B cell (primary cell): ENCODE measurements at regions not wholly inside any gene's neighbourhood (a gene's known extent, or its start where the extent isn't known, plus 50 kb on each side); places are given as distances from the start of the nearest gene placed in this dataset.

Experiments used
- ATAC-seq: fragments of 200-7000 bp; cut with Tn5 transposase; one replicate; pipeline ENCODE4 v1.10.0; 2021; ENCODE audit warnings: low read depth, mild to moderate bottlenecking, moderate number of reproducible peaks, moderate library complexity
- CTCF ChIA-PET: fragments of 350-600 bp; sonication (Branson Sonifier 250); formaldehyde crosslinking; loops from one replicate; lab custom pipeline; 2021; ENCODE audit warnings: antibody characterized with exemption, inconsistent platforms; lab: Charles Lee
- POLR2A ChIA-PET: fragments of 350-600 bp; sonication (Branson Sonifier 250); formaldehyde crosslinking; loops from one replicate; lab custom pipeline; 2021; ENCODE audit warnings: antibody characterized with exemption; lab: Charles Lee
- DNase-seq: peaks from one replicate; pipeline ENCODE4 v3.0.0; 2013
- H2AFZ ChIP-seq: 2 replicates; pipeline ENCODE4 v1.6.1; 2012; ENCODE audit warnings: mild to moderate bottlenecking, low read depth, low read length; ENCODE audit not compliant: insufficient read depth, poor library complexity, severe bottlenecking
- H3K27ac ChIP-seq, 2 donors: 1 replicate in 1 of 2; 2 replicates in 1 of 2; pipeline ENCODE4 v1.5.1; 2012 to 2013; ENCODE audit warnings: low read length in 2 of 2, mild to moderate bottlenecking in 2 of 2, moderate library complexity in 1 of 2
- H3K27me3 ChIP-seq, 4 experiments: fragments of 200-600 bp in 1 of 4; sonication (generic) in 1 of 4; replicated peaks in 1 of 4; 1 replicate in 2 of 4; 2 replicates in 2 of 4; pipeline versions ENCODE4 v1.6.1 to v1.7.0; 2013 to 2016; ENCODE audit warnings: low read length in 3 of 4, mild to moderate bottlenecking in 2 of 4, mixed read lengths in 1 of 4, moderate library complexity in 1 of 4; ENCODE audit not compliant: insufficient read depth in 4 of 4, control insufficient read depth in 3 of 4; ENCODE audit errors: control extremely low read depth in 1 of 4
- H3K36me3 ChIP-seq, 2 experiments: replicated peaks in 1 of 2; 1 replicate in 1 of 2; 2 replicates in 1 of 2; pipeline versions ENCODE4 v1.6.1 to v1.7.1; 2013; ENCODE audit warnings: low read length in 1 of 2; ENCODE audit not compliant: insufficient read depth in 2 of 2, control insufficient read depth in 1 of 2; ENCODE audit errors: control extremely low read depth in 1 of 2, extremely low read depth in 1 of 2
- H3K4me1 ChIP-seq, 2 donors: fragments of 200-600 bp in 1 of 2; sonication (generic) in 1 of 2; 1 replicate in 1 of 2; 2 replicates in 1 of 2; pipeline versions ENCODE4 v1.5.1 to v1.6.1; 2013 to 2017; ENCODE audit warnings: low read length in 2 of 2; ENCODE audit not compliant: control insufficient read depth in 2 of 2, insufficient read depth in 2 of 2
- H3K4me2 ChIP-seq: replicated peaks from 2 replicates; pipeline ENCODE3; 2012; ENCODE audit warnings: mild to moderate bottlenecking, low read depth, low read length; ENCODE audit not compliant: poor library complexity, severe bottlenecking
- H3K4me3 ChIP-seq, 5 experiments: fragments of 200-600 bp in 1 of 5; sonication (generic) in 1 of 5; 1 replicate in 3 of 5; 2 replicates in 2 of 5; pipeline versions ENCODE4 v1.5.1 to v1.7.0; 2011 to 2016; ENCODE audit warnings: low read length in 4 of 5, mild to moderate bottlenecking in 4 of 5, low read depth in 2 of 5, control low read depth in 1 of 5, moderate library complexity in 1 of 5; ENCODE audit not compliant: insufficient read depth in 1 of 5; ENCODE audit errors: control extremely low read depth in 1 of 5, extremely low read depth in 1 of 5
- H3K79me2 ChIP-seq: fragments of 200-600 bp; sonication (generic); one replicate; pipeline ENCODE4 v1.6.0; 2016; ENCODE audit warnings: low read length; ENCODE audit not compliant: control insufficient read depth, insufficient read depth
- H3K9ac ChIP-seq: fragments of 200-600 bp; sonication (generic); 2 replicates; pipeline ENCODE4 v1.6.1; 2017; ENCODE audit warnings: mild to moderate bottlenecking, low read length, moderate library complexity
- H3K9me3 ChIP-seq, 3 donors: one replicate each; pipeline versions ENCODE4 v1.6.1 to v1.7.1; 2013; ENCODE audit warnings: low read length in 2 of 3; ENCODE audit not compliant: control insufficient read depth in 2 of 3, insufficient read depth in 1 of 3; ENCODE audit errors: control extremely low read depth in 1 of 3
- H4K20me1 ChIP-seq: 2 replicates; pipeline ENCODE4 v1.6.0; 2012; ENCODE audit warnings: mild to moderate bottlenecking, low read length; ENCODE audit not compliant: insufficient read depth, control insufficient read depth, poor library complexity, severe bottlenecking
- H3K27ac Mint-ChIP-seq: one replicate; pipeline ENCODE4 v1.8.0; 2021; ENCODE audit warnings: mixed read lengths
- H3K27me3 Mint-ChIP-seq: one replicate; pipeline ENCODE4 v1.8.0; 2021; ENCODE audit warnings: mixed read lengths
- H3K4me1 Mint-ChIP-seq: one replicate; pipeline ENCODE4 v1.8.0; 2021; ENCODE audit warnings: mixed read lengths
- H3K4me3 Mint-ChIP-seq: one replicate; pipeline ENCODE4 v1.8.0; 2021; ENCODE audit warnings: mixed read lengths
- H3K9me3 Mint-ChIP-seq: one replicate; pipeline ENCODE4 v1.8.0; 2022; ENCODE audit warnings: mixed read lengths; ENCODE audit not compliant: insufficient read depth
- EZH2 ChIP-seq: IDR thresholded peaks from 2 replicates; pipeline ENCODE4 v1.6.1; 2012; ENCODE audit warnings: borderline replicate concordance, low read depth, mild to moderate bottlenecking, moderate library complexity, low read length; ENCODE audit not compliant: insufficient read depth, poor library complexity, severe bottlenecking
- WGBS: methylation state at CpG from one replicate; pipeline ENCODE4 v1.1.5; 2013; ENCODE audit warnings: missing lambda C conversion rate; ENCODE audit not compliant: insufficient coverage; 5-methylcytosine and 5-hydroxymethylcytosine counted together
- intact Hi-C: fragments of 100-400 bp; cut with micrococcal nuclease; formaldehyde crosslinking; loops from one replicate; pipeline ENCODE4 v1.10.0; 2022
- TF ChIP-seq, protein P1 (sequence below): fragments of 200-600 bp; IDR thresholded peaks from one replicate; pipeline ENCODE4 v1.8.0; 2022; ENCODE audit warnings: antibody characterized with exemption, mild to moderate bottlenecking

DNA sequence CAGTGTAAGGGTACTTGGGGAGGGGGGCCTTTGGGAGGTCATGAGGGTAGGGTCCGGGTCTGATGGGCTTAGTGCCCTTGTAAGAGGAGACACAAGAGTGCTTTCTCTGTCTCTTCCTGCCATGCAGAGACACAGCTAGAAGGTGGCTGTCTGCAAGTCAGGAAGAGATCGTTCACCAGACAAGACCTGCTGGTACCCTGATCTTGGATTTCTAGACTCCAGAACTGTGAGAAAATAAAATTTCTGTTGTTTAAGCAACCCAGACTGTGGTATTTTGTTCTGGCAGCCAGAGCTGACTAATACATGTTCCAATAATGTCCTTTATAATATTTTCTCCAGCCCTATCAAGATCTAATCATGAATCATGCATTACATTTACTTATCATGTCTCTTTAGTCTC is 130.0 kb upstream of the VEPH1 start:
- Mint-ChIP-seq H3K4me1 (no peaks in the 10 kb centered on the region), H3K27me3 (peaks cover 27% of the 10 kb centered on the region), H3K4me3 (no peak overlapping the region), H3K27ac (no peak overlapping the region), H3K9me3 (peaks cover 5% of the 10 kb centered on the region)
- Histone ChIP-seq H3K79me2 (no peaks in the 10 kb centered on the region), H3K4me1 (no peaks in the 10 kb centered on the region), H3K4me3 (no peak overlapping the region), H3K4me2 (no peak overlapping the region), H3K27ac (no peak overlapping the region), H3K9ac (no peak overlapping the region), H3K36me3 (no peaks in the 10 kb centered on the region), H3K27me3 (no peaks in the 10 kb centered on the region), H4K20me1 (no peaks in the 10 kb centered on the region), H2AFZ (no peak overlapping the region), H3K9me3 (peaks cover 0 to 2% (median 0%) of the 10 kb centered on the region in 3 donors)
- TF ChIP-seq, protein P1, sequence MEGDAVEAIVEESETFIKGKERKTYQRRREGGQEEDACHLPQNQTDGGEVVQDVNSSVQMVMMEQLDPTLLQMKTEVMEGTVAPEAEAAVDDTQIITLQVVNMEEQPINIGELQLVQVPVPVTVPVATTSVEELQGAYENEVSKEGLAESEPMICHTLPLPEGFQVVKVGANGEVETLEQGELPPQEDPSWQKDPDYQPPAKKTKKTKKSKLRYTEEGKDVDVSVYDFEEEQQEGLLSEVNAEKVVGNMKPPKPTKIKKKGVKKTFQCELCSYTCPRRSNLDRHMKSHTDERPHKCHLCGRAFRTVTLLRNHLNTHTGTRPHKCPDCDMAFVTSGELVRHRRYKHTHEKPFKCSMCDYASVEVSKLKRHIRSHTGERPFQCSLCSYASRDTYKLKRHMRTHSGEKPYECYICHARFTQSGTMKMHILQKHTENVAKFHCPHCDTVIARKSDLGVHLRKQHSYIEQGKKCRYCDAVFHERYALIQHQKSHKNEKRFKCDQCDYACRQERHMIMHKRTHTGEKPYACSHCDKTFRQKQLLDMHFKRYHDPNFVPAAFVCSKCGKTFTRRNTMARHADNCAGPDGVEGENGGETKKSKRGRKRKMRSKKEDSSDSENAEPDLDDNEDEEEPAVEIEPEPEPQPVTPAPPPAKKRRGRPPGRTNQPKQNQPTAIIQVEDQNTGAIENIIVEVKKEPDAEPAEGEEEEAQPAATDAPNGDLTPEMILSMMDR = no peak
- TF ChIP-seq EZH2 = no peak
- 73% methylated on average over 2 of the region's 2 CpGs for WGBS
- CTCF ChIA-PET = no interaction called here
- intact Hi-C loops = no loop called here
- POLR2A ChIA-PET = no interaction called here
- DNase-seq (no peak), ATAC-seq (no peak)

DNA sequence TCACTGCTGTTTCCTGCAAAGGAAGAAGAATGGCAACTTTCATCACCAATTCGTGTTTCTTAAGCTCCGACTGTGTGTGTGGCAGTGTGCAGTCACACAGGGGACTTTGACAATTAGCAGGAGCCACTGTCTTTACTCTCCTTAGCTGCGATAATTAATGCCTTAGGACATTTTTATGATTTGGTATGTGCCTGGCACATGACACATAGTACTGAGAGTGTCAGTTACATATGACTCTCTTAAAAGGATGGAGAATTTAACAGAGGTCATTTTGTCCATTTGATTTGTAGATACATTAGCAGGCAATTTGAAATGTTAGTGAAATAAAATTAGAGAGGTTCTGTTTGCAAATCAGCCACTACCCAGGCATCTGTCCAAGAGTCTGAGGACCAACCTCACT is 128.9 kb upstream of the VEPH1 start:
- ChIA-PET CTCF (interaction anchor here (1.0 to 1.7 kb wide), 2 partner anchors 10 to 26 kb away, joined by 3 to 5 read pairs; no protein-coding TSS in a partner anchor), POLR2A (no interaction called here)
- no peak for TF ChIP-seq EZH2
- TF ChIP-seq, protein P1 = no peak
- H3K4me3 ChIP-seq = no peak overlapping the region
- no peaks in the 10 kb centered on the region for H3K4me1 Mint-ChIP-seq
- ATAC-seq = no peak
- 84% methylated on average over 3 of the region's 3 CpGs for WGBS
- H3K27me3 ChIP-seq = no peaks in the 10 kb centered on the region
- H3K9ac ChIP-seq = no peak overlapping the region
- no peaks in the 10 kb centered on the region for H3K79me2 ChIP-seq
- peaks cover 31% of the 10 kb centered on the region for H3K27me3 Mint-ChIP-seq
- H3K27ac Mint-ChIP-seq = no peak overlapping the region
- no peaks in the 10 kb centered on the region for H4K20me1 ChIP-seq
- H3K27ac ChIP-seq = no peak overlapping the region
- intact Hi-C loops = no loop called here
- no peaks in the 10 kb centered on the region for H3K9me3 ChIP-seq
- no peaks in the 10 kb centered on the region for H3K36me3 ChIP-seq
- H3K4me3 Mint-ChIP-seq = no peak overlapping the region
- no peak overlapping the region for H2AFZ ChIP-seq
- no peaks in the 10 kb centered on the region for H3K4me1 ChIP-seq
- peaks cover 2% of the 10 kb centered on the region for H3K9me3 Mint-ChIP-seq
- H3K4me2 ChIP-seq = no peak overlapping the region
- DNase-seq = no peak
